Fibroblast of lung (primary cell): ENCODE measurements at regions not wholly inside any gene's neighbourhood (a gene's known extent, or its start where the extent isn't known, plus 50 kb on each side); places are given as distances from the start of the nearest gene placed in this dataset.

Experiments
- EZH2 ChIP-seq: IDR thresholded peaks from 2 replicates; pipeline ENCODE4 v1.5.1; 2012; ENCODE audit warnings: low read length, control low read depth, mild to moderate bottlenecking; ENCODE audit errors: missing control alignments
- TF ChIP-seq, protein P1 (sequence below), 2 donors: IDR thresholded peaks in 1 of 2; conservative IDR thresholded peaks in 1 of 2; 1 replicate in 1 of 2; 2 replicates in 1 of 2; pipeline ENCODE4 v1.5.1; 2011 to 2012; ENCODE audit warnings: low read length in 2 of 2, control low read depth in 1 of 2, inconsistent platforms in 1 of 2, low read depth in 1 of 2, mild to moderate bottlenecking in 1 of 2

- TF ChIP-seq, protein P1, sequence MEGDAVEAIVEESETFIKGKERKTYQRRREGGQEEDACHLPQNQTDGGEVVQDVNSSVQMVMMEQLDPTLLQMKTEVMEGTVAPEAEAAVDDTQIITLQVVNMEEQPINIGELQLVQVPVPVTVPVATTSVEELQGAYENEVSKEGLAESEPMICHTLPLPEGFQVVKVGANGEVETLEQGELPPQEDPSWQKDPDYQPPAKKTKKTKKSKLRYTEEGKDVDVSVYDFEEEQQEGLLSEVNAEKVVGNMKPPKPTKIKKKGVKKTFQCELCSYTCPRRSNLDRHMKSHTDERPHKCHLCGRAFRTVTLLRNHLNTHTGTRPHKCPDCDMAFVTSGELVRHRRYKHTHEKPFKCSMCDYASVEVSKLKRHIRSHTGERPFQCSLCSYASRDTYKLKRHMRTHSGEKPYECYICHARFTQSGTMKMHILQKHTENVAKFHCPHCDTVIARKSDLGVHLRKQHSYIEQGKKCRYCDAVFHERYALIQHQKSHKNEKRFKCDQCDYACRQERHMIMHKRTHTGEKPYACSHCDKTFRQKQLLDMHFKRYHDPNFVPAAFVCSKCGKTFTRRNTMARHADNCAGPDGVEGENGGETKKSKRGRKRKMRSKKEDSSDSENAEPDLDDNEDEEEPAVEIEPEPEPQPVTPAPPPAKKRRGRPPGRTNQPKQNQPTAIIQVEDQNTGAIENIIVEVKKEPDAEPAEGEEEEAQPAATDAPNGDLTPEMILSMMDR (conservative IDR thresholded peaks at IDR 0.05 in 1 of 2, IDR thresholded peaks at IDR 0.05 in 1 of 2; ENCODE audit: low read depth in 1 of 2, low read length in 2 of 2) = no peak
- TF ChIP-seq EZH2 = no peak
Observed at GRCh38 chr9:89751079-89751825, 146.4 kb downstream of the GADD45G start.
